HG02943 (cell line): ENCODE measurements at regions not wholly inside any gene's neighbourhood (a gene's known extent, or its start where the extent isn't known, plus 50 kb on each side); places are given as distances from the start of the nearest gene placed in this dataset.

ENCODE experiments used
- ATAC-seq: cut with Tn5 transposase; IDR thresholded peaks from one replicate; pipeline ENCODE4 v1.9.1; 2021; ENCODE audit warnings: mild to moderate bottlenecking, low read depth, moderate library complexity; ENCODE audit not compliant: unreplicated experiment

- no peak for ATAC-seq
Observed at GRCh38 chr3:21357241-21357640, 393.8 kb downstream of the ZNF385D start.

DNA sequence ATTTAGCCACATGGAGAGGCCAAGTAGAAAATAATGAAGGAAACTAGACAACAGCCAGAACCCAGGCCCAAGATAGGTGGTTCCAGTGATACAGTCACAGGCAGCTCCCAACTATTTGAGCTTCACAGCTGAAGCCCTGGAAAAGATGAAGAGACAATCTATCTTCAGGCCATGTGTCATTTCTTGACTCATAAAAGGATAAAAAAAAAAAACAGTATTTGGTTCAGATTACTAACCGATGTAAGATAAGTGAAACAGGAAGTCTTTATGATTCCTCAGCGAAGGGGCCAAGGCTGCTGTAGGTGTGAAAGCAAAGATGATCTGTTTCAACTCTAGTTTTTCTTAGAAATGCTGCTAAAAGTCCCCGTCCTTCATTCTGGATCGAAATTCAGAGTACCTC is 394.6 kb downstream of the ZNF385D start:
- no peak for ATAC-seq

DNA sequence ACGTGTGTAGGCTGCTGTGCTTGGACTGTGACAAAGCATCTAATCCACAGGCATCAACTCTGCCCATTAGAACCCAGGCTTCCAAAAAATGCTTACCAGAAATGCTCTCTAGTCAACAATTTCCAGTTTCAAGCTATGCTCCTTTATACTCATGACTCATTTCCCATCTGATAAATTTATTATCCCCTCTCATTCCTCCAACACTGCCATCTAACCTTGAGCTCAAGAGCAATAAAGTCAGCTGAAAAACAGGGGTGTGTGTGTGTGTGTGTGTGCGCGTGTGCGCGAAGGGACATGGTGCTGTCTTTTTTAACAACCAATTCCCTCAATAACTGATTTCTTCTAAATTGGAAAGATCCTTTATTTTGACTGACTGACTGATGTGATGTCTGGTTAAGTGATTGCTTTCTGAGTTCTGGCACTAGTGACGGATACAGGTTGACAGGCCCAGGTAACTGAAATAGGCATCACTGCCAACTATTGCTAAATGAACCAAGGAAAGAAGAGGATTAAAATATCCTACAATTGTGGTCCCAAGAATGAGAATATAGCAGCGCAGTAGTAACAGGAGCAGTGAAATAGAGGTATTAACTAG is 405.5 kb downstream of the ZNF385D start:
- ATAC-seq = no peak

DNA sequence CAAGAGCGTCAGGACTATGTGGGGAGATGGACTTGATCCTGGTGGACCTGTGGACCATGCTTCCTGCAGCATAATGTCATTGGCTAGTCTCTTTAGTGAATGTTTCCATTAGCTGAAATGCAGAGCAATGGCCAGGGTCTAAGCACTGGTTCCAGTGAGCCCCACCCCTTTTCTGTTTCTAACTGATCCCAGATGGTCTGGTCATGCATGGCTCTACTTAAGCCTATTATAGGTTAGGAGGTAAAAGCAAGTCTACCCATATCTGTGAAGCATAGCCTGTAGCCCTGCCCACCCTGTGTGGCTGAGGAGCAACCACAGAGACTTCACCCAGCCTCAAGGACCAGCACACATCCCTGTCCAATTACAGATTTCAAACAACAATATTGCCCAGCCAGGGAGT is 419.2 kb downstream of the ZNF385D start:
- ATAC-seq = no peak

DNA sequence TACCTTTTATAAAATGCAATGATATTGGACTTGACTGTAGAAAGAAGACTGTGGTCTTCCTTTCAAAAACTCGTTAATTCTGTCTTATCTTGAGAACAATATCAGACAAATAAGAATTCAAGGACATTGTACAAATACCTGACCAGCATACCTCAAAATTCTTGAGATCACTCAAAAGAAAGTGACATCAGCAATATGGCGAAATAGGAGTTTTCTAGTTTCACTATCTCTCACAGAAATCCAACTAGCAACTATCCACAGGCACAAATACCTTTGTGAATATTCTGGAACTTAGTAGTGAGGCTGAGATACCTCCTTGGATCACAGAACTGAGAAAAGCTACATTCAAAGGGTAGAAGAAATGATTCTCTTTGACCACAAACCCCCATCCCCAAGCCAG is 419.7 kb downstream of the ZNF385D start:
- no peak for ATAC-seq

GRCh38 chr3:21330293-21330692 is 420.7 kb downstream of the ZNF385D start:
- ATAC-seq = no peak

DNA sequence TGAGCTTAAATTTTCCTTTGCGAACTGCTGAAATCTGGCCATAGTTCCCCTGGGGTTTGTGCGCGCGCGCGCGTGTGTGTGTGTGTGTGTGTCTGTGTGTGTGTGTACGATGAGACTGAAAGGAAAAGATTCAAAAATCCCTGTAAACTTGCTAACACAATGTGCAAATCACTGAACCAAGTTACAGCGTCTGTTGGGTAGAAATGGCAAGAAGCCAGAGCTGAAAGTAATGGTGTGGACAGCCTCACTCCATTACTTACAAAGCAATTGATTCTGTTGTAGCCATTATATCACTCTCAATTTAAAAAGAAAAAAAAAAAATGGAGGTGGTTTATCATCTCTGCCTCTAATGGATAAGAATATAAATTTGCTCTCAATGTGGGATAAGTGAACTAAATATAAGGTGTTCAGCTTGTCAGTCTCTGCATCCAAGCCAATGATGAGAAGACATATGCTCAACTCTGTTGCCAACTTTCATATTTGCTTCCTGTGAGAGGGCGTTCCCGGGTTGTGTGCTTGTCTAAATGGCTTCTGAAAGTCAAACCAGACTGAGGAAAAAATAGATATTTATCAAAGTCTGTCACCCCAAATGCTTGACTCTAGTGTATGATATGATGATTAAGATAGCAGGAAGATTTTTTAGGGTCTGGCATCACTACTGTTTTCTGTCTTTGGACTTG is 422.2 kb downstream of the ZNF385D start:
- ATAC-seq = no peak

- no peak for ATAC-seq
Observed at GRCh38 chr3:21326704-21327475, 424.1 kb downstream of the ZNF385D start.

GRCh38 chr3:21314688-21315087 is 436.3 kb downstream of the ZNF385D start:
- ATAC-seq = no peak

DNA sequence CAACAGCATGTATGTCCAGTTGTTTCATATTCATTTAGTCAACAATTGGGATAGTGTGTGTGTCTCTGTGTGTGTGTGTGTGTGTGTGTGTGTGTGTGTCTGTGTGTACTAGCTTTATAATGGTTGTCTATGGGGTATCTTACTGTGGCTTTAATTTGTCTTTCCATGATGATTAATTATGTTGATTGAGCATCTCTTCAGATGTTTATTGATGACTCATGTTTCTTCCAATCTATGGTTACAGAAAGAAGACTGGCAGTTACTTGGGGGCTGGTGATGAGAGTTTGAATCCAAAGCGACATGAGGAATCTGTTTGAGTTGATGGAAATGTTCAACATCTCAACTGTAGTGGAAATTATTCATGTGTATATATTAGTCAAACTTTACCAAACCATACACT is 440.1 kb downstream of the ZNF385D start:
- no peak for ATAC-seq

DNA sequence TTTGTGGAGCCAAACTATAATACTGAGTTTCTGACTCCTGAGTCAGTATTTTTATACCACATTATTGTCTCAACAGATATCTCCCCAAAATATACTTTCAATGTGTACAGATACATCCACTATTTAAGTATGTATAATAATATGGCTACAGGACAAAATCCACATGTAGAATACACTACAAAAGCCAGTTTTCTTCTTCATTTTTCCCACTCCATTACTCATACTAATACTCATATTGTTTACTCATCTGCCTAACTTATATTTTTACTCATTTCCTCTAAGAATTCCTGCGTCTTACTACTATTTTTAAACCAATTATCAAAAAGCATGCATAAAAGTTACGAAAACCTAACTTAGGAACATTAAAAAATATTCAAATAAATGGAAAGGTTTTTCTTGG is 440.8 kb downstream of the ZNF385D start:
- ATAC-seq = no peak

GRCh38 chr3:21297304-21297703 is 453.7 kb downstream of the ZNF385D start:
- no peak for ATAC-seq

- ATAC-seq = no peak
Observed at GRCh38 chr3:21294768-21295167, 456.2 kb downstream of the ZNF385D start.

DNA sequence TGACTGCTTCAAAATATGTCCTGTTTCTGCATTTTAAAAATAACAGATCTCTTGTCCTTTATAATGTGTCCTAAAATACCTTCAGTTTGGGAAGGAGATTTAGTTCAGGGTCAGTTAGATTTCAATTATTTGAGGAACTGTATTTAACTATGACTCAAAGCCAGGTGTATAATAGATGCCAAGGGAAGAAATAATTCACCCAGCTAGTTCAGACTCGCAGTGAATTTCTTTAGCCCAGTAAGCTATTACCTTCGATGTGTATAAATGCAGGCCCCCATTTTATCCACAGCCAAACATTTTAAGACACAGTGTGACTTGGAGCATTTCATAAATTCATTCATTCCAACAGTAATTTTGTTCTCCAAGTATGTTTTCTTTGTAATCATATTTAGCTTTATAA is 458.0 kb downstream of the ZNF385D start:
- ATAC-seq = no peak

GRCh38 chr3:21290557-21290956 is 460.5 kb downstream of the ZNF385D start:
- ATAC-seq = no peak

- ATAC-seq = no peak
Observed at GRCh38 chr3:21274079-21274571, 476.9 kb downstream of the ZNF385D start.

DNA sequence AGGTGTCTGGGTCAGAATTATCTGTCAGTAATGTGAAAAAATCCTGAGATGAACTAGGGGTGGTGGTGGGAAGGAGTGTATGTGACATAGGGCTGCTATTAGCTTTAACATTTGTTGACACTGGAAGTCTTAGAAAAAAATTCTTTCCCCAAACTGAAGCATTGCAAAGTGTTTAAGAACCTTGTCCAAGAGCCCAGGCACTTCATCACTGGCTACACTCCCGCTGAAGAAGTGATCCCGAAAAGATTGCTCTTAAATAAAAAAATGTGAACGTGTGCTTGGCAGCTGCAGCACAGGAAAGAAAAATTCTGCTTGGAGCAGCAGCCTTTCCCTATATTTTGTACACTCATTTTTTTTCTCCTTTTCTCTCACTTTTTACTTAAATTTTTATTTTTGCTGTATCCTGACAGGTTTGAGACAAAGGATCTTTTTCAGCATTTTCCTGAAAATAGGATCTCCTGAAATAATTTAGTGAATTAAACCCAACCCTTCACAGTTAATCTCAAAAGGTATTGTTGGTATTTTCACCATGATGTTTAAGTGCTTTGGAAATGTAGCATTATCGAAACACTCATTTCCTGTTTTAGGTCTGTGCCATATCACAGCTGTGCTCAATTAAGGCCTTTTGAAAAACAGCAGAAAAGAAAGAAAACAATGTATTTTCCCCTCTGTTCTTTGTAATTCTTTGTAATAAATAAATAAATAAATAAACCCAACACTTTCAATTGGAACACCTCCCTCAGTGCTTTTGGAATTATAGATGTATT is 477.6 kb downstream of the ZNF385D start:
- ATAC-seq = no peak

GRCh38 chr3:21271606-21272016 is 479.4 kb downstream of the ZNF385D start:
- no peak for ATAC-seq

DNA sequence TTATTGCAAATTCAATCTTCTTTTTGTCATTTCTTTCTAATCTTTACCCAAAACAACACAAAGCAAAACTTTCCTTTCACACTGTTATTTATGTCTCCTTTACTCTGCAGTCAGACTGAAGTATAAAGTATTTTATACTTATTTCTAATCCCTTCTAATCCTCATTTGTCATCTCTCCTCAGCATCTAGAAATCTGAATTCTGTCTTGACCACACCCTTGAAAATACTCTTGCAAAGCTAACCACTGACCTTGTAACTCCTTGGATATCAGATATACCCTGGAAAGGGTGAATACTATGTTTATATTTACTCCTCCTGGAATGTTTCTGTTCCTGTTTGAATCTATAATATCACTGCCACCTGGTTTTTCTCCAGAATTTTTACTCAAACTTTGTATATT is 481.1 kb downstream of the ZNF385D start:
- no peak for ATAC-seq

DNA sequence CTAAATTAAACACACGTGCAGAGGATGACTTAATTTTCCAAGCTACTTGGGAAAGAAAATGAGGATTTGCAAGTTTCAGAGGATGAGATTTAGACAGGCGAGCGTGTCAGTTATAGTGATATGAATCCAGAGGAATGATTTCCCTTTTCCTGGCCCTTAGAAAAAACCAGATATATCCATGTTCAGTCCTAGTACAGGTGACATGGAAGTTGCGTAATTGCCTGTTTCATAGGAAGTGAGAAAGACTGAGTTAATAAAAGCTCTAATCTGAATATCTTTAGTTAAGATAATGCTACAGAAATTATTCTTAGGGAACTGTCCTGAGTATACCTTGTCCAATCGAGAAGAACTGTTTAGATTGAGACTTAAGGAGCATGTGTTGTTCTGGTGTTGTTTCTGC is 490.5 kb downstream of the ZNF385D start:
- ATAC-seq = no peak

GRCh38 chr3:21259896-21260295 is 491.1 kb downstream of the ZNF385D start:
- ATAC-seq = no peak
